ENCODE measurements at regions not wholly inside any gene's neighbourhood (a gene's known extent, or its start where the extent isn't known, plus 50 kb on each side); places are given as distances from the start of the nearest gene placed in this dataset.
A peak's percentile ranks its signal among the peaks of the same experiment; 100 is the strongest.

DNA sequence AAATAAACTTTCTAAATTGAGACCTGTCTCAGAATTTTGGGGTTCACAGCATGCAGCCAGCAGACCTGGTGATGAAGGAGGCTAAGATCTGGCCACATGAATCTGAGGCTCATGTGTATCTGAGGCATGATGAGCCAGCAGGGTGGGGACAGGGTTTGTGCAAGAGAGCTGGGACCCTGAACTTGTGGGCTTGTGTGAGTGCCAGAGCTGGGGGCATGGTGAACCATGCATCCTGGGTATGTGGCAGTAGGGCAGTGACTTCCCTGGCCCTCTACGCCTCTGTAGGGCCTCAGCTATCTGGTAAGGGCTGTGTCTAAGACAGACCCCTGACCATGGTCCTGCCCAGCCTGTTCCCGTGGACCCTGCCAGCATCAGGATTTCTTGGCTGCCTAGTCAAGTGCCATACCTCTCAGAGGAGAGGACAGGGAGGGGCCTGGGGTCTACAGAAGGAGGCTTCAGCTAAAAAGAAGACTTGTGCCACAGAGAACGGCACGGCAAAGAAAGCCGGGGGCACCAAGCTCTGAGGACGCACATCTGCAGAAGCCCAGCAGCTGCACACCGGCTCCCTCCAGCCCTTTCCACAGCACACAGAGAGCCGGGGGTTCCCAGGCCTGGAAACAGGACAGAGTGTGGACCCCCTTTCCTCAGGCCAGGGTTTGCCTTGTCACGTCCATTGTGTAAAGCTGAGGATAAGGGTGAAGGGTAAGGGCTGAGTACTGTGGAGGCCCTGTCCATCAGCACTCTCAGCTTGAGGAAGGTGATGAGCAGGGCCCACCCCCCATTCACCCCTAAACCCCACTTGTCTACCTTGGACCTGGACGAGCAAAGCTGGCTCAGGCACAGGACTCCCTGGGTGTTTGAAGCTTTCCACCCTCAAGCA lies 130.1 kb downstream of the MRPL36 start:
- no peak for DNase-seq
- H3K9me3 ChIP-seq (replicated peaks) = peaks cover 7% of the 10 kb centered on the region
- H3K4me1 ChIP-seq = peaks cover 10% of the 10 kb centered on the region
- intact Hi-C loops (cut with micrococcal nuclease) = no loop called here
- peaks cover 99% of the 10 kb centered on the region for H3K27me3 ChIP-seq (ENCODE audit: low read depth)
- no peak overlapping the region for H3K4me3 ChIP-seq
- H3K36me3 ChIP-seq = no peaks in the 10 kb centered on the region
- TF ChIP-seq, protein P1, sequence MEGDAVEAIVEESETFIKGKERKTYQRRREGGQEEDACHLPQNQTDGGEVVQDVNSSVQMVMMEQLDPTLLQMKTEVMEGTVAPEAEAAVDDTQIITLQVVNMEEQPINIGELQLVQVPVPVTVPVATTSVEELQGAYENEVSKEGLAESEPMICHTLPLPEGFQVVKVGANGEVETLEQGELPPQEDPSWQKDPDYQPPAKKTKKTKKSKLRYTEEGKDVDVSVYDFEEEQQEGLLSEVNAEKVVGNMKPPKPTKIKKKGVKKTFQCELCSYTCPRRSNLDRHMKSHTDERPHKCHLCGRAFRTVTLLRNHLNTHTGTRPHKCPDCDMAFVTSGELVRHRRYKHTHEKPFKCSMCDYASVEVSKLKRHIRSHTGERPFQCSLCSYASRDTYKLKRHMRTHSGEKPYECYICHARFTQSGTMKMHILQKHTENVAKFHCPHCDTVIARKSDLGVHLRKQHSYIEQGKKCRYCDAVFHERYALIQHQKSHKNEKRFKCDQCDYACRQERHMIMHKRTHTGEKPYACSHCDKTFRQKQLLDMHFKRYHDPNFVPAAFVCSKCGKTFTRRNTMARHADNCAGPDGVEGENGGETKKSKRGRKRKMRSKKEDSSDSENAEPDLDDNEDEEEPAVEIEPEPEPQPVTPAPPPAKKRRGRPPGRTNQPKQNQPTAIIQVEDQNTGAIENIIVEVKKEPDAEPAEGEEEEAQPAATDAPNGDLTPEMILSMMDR (IDR thresholded peaks at IDR 0.05; ENCODE audit: borderline replicate concordance) = no peak
- no peak overlapping the region for H3K27ac ChIP-seq (replicated peaks)

DNA sequence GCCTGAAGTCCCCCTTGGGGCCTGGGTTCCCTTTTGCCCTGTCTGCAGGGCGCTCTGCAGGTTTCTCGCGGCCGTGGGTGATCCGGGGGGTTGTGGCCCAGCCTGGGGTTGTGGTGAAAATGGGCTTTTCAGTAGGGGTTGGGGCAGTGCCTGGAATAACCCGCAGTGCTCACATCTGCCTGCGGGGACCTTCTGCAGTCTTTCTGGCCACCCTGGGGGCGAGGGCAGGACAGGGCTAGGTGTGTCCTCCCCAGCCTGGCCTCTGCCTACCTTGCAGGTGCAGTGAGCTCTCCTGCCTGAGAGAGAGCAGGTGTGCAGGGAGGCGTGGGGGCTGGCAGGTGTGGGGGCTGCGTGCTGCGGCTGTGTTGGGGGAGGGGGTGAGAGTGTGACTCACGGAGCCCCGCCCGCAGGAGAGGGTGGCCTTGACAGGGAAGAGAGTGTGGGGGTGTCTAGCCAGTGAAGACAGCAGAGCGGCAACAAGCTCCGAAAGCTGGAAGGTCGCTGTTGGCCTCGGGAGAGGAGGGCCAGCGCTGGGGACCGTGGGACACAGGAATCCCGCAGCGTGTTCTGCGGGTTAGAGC lies 131.4 kb downstream of the MRPL36 start:
- peaks cover 93% of the 10 kb centered on the region for H3K27me3 ChIP-seq (ENCODE audit: low read depth)

DNA sequence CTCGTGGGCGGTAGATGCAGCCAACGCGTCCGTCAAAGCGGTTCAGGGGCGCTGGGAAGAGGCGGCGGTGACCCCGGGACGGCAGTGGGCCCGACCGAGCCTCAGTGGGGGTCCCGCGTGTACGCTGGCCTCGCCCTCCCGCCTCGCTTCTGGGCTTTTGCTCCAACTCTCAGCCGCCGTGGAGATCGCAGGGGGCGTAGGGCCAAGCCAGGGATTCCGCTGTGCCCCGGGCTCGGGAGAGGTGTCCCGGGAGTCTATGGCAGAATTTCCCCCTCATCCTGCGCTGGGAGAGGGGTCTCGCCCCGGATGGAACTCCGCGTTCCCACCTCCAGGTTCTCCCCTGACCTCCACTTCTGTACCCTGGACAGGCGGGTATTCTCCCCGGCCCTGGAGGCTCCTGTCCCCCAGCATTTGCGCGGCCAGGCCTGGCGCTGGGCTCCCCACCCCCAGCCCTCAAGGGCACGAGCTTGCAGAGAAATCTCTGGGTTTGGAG lies 131.9 kb downstream of the MRPL36 start:
- TF ChIP-seq, protein P1 (IDR thresholded peaks at IDR 0.05; ENCODE audit: borderline replicate concordance) = no peak
- Histone ChIP-seq H3K4me3 (peak overlapping the region; percentile 55), H3K27ac (replicated peaks) (no peak overlapping the region), H3K4me1 (peaks cover 10% of the 10 kb centered on the region), H3K9me3 (replicated peaks) (peaks cover 7% of the 10 kb centered on the region), H3K27me3 (ENCODE audit: low read depth) (peaks cover 91% of the 10 kb centered on the region), H3K36me3 (no peaks in the 10 kb centered on the region)
- intact Hi-C loops (cut with micrococcal nuclease) = no loop called here
- no peak for DNase-seq

More for the DNA sequence above, 131.4 kb downstream of the MRPL36 start:
- Histone ChIP-seq H3K4me1 (peaks cover 10% of the 10 kb centered on the region), H3K27ac (replicated peaks) (no peak overlapping the region), H3K9me3 (replicated peaks) (peaks cover 7% of the 10 kb centered on the region), H3K36me3 (no peaks in the 10 kb centered on the region), H3K4me3 (no peak overlapping the region)
- TF ChIP-seq, protein P1 (IDR thresholded peaks at IDR 0.05; ENCODE audit: borderline replicate concordance) = no peak
- intact Hi-C loops (cut with micrococcal nuclease) = no loop called here
- DNase-seq = no peak

DNA sequence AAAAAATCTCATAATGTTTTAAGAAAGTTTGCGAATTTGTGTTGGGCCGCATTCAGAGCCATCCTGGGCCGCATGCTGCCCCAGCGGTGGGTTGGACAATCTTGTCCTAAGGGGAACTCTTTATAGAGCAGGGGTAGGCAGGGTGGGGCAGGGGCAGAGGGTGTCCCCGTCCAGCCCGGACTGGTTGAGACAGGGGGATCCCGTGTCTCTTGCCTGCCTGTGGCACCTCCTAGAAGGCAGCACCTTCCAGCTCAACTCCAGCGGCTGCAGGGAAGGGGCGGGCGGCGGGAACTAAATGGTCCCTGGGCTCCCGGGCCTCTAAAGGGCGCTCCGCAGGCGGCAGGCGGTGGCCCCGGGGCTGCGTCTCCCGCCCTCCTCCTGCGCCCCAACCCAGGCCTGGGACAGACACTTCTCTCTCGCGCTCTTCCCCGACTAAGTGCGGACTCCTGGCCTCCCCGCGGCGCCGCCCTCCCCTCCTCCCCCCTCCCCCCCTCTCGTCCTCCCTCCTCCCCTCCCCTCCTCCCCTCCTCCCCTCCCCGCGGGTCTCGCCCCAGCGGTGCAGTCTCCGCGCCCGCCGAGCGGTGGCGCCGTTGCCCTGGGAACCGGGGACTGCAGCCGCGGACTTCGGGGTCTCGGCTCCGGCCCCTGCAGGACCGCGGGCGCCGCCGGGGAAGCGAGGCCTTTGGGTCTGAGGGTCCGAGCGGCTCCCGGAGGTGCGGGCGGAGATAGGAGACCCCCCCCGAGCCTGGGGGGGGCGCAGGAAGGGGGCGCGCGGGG lies 132.6 kb downstream of the MRPL36 start:
- Histone ChIP-seq H3K4me3 (peak overlapping the region; percentile 55), H3K36me3 (no peaks in the 10 kb centered on the region), H3K4me1 (peaks cover 10% of the 10 kb centered on the region), H3K9me3 (replicated peaks) (peaks cover 7% of the 10 kb centered on the region), H3K27me3 (ENCODE audit: low read depth) (peaks cover 91% of the 10 kb centered on the region), H3K27ac (replicated peaks) (no peak overlapping the region)
- intact Hi-C loops (cut with micrococcal nuclease) = no loop called here
- no peak for DNase-seq
- TF ChIP-seq, protein P1 (IDR thresholded peaks at IDR 0.05; ENCODE audit: borderline replicate concordance) = peak; percentile 29

- peaks cover 7% of the 10 kb centered on the region for H3K9me3 ChIP-seq (replicated peaks)
- no peak overlapping the region for H3K4me3 ChIP-seq
- no peak overlapping the region for H3K27ac ChIP-seq (replicated peaks)
- no peaks in the 10 kb centered on the region for H3K36me3 ChIP-seq
- TF ChIP-seq, protein P1 (IDR thresholded peaks at IDR 0.05; ENCODE audit: borderline replicate concordance) = no peak
- peaks cover 91% of the 10 kb centered on the region for H3K27me3 ChIP-seq (ENCODE audit: low read depth)
- DNase-seq = no peak
- peaks cover 10% of the 10 kb centered on the region for H3K4me1 ChIP-seq
- intact Hi-C loops (cut with micrococcal nuclease) = no loop called here
Measured at GRCh38 chr5:1666221-1666620, 133.4 kb downstream of the MRPL36 start.
